MM.1S (cell line): ENCODE measurements at regions not wholly inside any gene's neighbourhood (a gene's known extent, or its start where the extent isn't known, plus 50 kb on each side); places are given as distances from the start of the nearest gene placed in this dataset.

Experiments used
- EZH2 ChIP-seq: fragments of 300-600 bp; sonication (generic); optimal IDR thresholded peaks from 2 replicates; pipeline ENCODE3; 2017; ENCODE audit warnings: low read depth, mild to moderate bottlenecking, antibody characterized with exemption, low read length, mixed read lengths
- TF ChIP-seq, protein P1 (sequence below): fragments of 300-600 bp; sonication (generic); IDR thresholded peaks from 2 replicates; pipeline ENCODE4 v1.5.1; 2016; ENCODE audit warnings: antibody characterized with exemption, low read length, mixed read lengths

DNA sequence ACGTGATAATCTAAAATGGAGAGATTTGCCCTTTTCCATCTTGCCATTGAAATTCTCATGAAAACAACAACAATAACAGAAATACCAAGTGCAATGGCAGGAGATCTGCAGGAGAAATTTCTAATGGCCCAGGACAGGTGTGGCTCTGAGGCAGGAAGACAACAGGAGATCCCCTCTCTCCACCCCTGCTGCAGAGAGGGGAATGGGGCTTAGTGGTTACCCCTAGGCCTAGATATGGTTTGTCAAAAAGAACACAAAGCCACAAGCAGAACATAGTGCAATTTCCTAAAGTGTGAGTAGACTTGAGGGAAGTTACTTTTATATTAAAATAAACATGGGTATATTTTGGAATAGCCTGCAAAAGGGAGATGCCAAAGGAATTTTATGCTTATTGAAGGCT is 369.5 kb downstream of the KCNRG start:
- TF ChIP-seq, protein P1, sequence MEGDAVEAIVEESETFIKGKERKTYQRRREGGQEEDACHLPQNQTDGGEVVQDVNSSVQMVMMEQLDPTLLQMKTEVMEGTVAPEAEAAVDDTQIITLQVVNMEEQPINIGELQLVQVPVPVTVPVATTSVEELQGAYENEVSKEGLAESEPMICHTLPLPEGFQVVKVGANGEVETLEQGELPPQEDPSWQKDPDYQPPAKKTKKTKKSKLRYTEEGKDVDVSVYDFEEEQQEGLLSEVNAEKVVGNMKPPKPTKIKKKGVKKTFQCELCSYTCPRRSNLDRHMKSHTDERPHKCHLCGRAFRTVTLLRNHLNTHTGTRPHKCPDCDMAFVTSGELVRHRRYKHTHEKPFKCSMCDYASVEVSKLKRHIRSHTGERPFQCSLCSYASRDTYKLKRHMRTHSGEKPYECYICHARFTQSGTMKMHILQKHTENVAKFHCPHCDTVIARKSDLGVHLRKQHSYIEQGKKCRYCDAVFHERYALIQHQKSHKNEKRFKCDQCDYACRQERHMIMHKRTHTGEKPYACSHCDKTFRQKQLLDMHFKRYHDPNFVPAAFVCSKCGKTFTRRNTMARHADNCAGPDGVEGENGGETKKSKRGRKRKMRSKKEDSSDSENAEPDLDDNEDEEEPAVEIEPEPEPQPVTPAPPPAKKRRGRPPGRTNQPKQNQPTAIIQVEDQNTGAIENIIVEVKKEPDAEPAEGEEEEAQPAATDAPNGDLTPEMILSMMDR, result no peak
- TF ChIP-seq EZH2, result no peak
